Progenitor cell of endocrine pancreas (in vitro differentiated cells): ENCODE measurements at regions not wholly inside any gene's neighbourhood (a gene's known extent, or its start where the extent isn't known, plus 50 kb on each side); places are given as distances from the start of the nearest gene placed in this dataset.

Source experiments
- DNase-seq: peaks from one replicate; pipeline ENCODE4 v3.0.0; 2021; ENCODE audit warnings: low spot score; ENCODE audit not compliant: unreplicated experiment
- H3K27ac Mint-ChIP-seq: 2 replicates; pipeline ENCODE4 v1.8.0; 2021; ENCODE audit warnings: mild to moderate bottlenecking, moderate library complexity, mixed read lengths
- H3K27me3 Mint-ChIP-seq: 2 replicates; pipeline ENCODE4 v1.8.0; 2021; ENCODE audit warnings: mixed read lengths
- H3K36me3 Mint-ChIP-seq: 2 replicates; pipeline ENCODE4 v1.8.0; 2022; ENCODE audit warnings: mixed read lengths; ENCODE audit not compliant: insufficient read depth
- H3K4me1 Mint-ChIP-seq: 2 replicates; pipeline ENCODE4 v1.8.0; 2021; ENCODE audit warnings: low read depth, mixed read lengths
- H3K4me3 Mint-ChIP-seq: 2 replicates; pipeline ENCODE4 v1.8.0; 2021; ENCODE audit warnings: low read depth, mild to moderate bottlenecking, moderate library complexity, mixed read lengths
- H3K9me3 Mint-ChIP-seq: 2 replicates; pipeline ENCODE4 v1.8.0; 2021; ENCODE audit warnings: low read depth, mixed read lengths
- TF ChIP-seq, protein P1 (sequence below): fragments of 200-600 bp; sonication (generic); IDR thresholded peaks from one replicate; pipeline ENCODE4 v1.5.0; 2021; ENCODE audit warnings: antibody characterized with exemption, mild to moderate bottlenecking; ENCODE audit not compliant: unreplicated experiment

DNA sequence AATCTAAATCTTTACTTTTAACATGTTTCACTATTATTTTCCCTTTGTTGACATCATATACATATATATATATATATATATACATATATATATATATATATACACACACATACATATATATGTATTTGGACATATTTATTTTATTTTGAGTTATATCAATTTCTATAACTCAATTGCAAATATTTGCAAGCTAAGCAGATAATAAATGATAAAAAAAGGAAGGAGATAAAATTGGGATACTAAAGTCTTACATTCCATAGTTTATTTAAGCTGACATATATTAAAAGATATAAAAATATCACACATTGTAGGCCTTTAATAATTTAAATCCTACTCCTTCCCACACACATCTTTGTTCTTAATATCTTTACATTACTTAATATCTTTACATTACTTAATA is 372.2 kb downstream of the GRXCR1 start:
- peaks cover 26% of the 10 kb centered on the region for H3K9me3 Mint-ChIP-seq
- H3K27me3 Mint-ChIP-seq: no peaks in the 10 kb centered on the region
- TF ChIP-seq, protein P1, sequence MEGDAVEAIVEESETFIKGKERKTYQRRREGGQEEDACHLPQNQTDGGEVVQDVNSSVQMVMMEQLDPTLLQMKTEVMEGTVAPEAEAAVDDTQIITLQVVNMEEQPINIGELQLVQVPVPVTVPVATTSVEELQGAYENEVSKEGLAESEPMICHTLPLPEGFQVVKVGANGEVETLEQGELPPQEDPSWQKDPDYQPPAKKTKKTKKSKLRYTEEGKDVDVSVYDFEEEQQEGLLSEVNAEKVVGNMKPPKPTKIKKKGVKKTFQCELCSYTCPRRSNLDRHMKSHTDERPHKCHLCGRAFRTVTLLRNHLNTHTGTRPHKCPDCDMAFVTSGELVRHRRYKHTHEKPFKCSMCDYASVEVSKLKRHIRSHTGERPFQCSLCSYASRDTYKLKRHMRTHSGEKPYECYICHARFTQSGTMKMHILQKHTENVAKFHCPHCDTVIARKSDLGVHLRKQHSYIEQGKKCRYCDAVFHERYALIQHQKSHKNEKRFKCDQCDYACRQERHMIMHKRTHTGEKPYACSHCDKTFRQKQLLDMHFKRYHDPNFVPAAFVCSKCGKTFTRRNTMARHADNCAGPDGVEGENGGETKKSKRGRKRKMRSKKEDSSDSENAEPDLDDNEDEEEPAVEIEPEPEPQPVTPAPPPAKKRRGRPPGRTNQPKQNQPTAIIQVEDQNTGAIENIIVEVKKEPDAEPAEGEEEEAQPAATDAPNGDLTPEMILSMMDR: no peak
- no peaks in the 10 kb centered on the region for H3K36me3 Mint-ChIP-seq
- no peak overlapping the region for H3K4me3 Mint-ChIP-seq
- H3K27ac Mint-ChIP-seq: no peak overlapping the region
- H3K4me1 Mint-ChIP-seq: no peaks in the 10 kb centered on the region
- no peak for DNase-seq

DNA sequence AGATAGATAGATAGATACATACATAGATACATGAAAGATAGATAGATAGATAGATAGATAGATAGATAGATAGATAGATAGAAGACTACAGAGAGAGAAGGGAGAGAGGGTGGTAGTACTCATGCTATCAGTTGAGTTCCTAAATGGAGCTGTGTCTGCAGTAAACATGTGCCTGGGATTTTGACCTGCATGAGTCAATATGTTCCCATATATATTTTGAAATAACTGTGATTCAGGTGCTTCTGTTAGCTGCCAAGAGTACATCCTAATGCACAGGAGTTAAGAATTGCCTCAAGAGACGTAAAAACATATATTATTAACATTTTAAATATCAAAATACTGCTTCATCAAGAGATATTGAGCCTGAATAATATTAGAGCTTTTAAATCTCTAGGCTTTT is 379.4 kb downstream of the GRXCR1 start:
- no peaks in the 10 kb centered on the region for H3K27me3 Mint-ChIP-seq
- TF ChIP-seq, protein P1: no peak
- H3K4me3 Mint-ChIP-seq: no peak overlapping the region
- H3K36me3 Mint-ChIP-seq: no peaks in the 10 kb centered on the region
- no peak for DNase-seq
- H3K9me3 Mint-ChIP-seq: peaks cover 3% of the 10 kb centered on the region
- H3K27ac Mint-ChIP-seq: no peak overlapping the region
- no peaks in the 10 kb centered on the region for H3K4me1 Mint-ChIP-seq

DNA sequence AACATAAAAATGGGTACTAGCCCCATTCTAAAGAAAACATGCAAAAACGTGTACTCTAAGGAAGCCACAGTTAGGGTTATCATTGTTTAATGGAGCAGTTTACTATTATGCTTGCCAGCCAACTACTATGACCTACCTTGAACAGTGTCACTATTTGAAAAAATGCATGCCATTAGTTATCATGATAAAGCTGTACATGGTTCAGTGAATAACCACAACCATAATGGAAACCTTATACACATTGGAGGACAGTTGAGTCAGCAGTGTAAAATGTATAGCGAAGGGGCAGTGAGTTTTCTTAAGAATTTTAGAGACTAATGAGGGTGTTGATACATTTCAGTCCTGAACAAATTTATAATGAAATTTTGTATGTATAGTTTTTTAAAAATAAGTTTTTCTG is 381.9 kb downstream of the GRXCR1 start:
- H3K36me3 Mint-ChIP-seq: no peaks in the 10 kb centered on the region
- TF ChIP-seq, protein P1: no peak
- no peak for DNase-seq
- no peaks in the 10 kb centered on the region for H3K4me1 Mint-ChIP-seq
- no peaks in the 10 kb centered on the region for H3K9me3 Mint-ChIP-seq
- no peak overlapping the region for H3K4me3 Mint-ChIP-seq
- no peaks in the 10 kb centered on the region for H3K27me3 Mint-ChIP-seq
- H3K27ac Mint-ChIP-seq: no peak overlapping the region

GRCh38 chr4:43275779-43276178 is 383.3 kb downstream of the GRXCR1 start:
- H3K9me3 Mint-ChIP-seq: no peaks in the 10 kb centered on the region
- no peaks in the 10 kb centered on the region for H3K36me3 Mint-ChIP-seq
- H3K27ac Mint-ChIP-seq: no peak overlapping the region
- H3K4me1 Mint-ChIP-seq: no peaks in the 10 kb centered on the region
- H3K27me3 Mint-ChIP-seq: no peaks in the 10 kb centered on the region
- TF ChIP-seq, protein P1: no peak
- DNase-seq: no peak
- no peak overlapping the region for H3K4me3 Mint-ChIP-seq

- H3K4me1 Mint-ChIP-seq: no peaks in the 10 kb centered on the region
- no peak for DNase-seq
These were observed 383.8 kb downstream of the GRXCR1 start for GRCh38 chr4:43276321-43276720.

More at GRCh38 chr4:43276321-43276720, 383.8 kb downstream of the GRXCR1 start:
- Mint-ChIP-seq H3K27ac (no peak overlapping the region), H3K9me3 (no peaks in the 10 kb centered on the region), H3K4me3 (no peak overlapping the region), H3K36me3 (no peaks in the 10 kb centered on the region), H3K27me3 (no peaks in the 10 kb centered on the region)
- TF ChIP-seq, protein P1: no peak
